Loucy (cell line): ENCODE measurements at regions not wholly inside any gene's neighbourhood (a gene's known extent, or its start where the extent isn't known, plus 50 kb on each side); places are given as distances from the start of the nearest gene placed in this dataset.

ENCODE experiments used
- EZH2phosphoT487 ChIP-seq: fragments of 200-600 bp; IDR thresholded peaks from 2 replicates; pipeline ENCODE4 v1.6.1; 2018; ENCODE audit warnings: antibody characterized with exemption, mild to moderate bottlenecking, moderate library complexity, borderline replicate concordance
- TF ChIP-seq, protein P1 (sequence below): fragments of 200-600 bp; sonication (generic); conservative IDR thresholded peaks from 2 replicates; pipeline ENCODE4 v1.5.1; 2014; ENCODE audit warnings: mild to moderate bottlenecking, antibody characterized with exemption, low read length

GRCh38 chr6:41426438-41426851 lies 91.0 kb downstream of the NCR2 start:
- TF ChIP-seq EZH2phosphoT487: no peak
- TF ChIP-seq, protein P1, sequence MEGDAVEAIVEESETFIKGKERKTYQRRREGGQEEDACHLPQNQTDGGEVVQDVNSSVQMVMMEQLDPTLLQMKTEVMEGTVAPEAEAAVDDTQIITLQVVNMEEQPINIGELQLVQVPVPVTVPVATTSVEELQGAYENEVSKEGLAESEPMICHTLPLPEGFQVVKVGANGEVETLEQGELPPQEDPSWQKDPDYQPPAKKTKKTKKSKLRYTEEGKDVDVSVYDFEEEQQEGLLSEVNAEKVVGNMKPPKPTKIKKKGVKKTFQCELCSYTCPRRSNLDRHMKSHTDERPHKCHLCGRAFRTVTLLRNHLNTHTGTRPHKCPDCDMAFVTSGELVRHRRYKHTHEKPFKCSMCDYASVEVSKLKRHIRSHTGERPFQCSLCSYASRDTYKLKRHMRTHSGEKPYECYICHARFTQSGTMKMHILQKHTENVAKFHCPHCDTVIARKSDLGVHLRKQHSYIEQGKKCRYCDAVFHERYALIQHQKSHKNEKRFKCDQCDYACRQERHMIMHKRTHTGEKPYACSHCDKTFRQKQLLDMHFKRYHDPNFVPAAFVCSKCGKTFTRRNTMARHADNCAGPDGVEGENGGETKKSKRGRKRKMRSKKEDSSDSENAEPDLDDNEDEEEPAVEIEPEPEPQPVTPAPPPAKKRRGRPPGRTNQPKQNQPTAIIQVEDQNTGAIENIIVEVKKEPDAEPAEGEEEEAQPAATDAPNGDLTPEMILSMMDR: no peak
